Inferior parietal cortex (tissue), 1 donor: ENCODE measurements at regions not wholly inside any gene's neighbourhood (a gene's known extent, or its start where the extent isn't known, plus 50 kb on each side); places are given as distances from the start of the nearest gene placed in this dataset.

Source experiments
- DNase-seq: peaks from one replicate; pipeline ENCODE4 v3.0.0-alpha.2; 2016; ENCODE audit errors: extremely low spot score

DNA sequence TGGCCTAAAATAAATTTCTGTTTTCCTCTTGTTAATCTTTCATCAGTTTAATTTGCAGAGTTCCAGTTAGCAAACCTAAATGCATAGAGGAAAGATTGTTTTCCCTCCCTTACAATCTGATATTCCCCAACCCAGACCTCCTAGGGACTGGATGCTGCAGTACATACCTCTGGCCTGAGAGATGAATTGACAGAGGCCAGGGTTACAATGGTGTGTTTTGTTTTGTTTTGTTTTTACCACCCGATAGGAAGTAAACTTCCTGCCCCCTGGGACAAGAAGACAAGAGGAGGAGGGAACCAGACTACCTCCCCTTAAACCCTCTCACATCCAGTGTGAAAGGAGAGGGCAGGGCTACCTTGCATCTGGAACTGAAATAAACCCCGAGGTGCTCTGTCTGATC lies 319.0 kb downstream of the LRFN2 start:
- DNase-seq, result no peak

DNA sequence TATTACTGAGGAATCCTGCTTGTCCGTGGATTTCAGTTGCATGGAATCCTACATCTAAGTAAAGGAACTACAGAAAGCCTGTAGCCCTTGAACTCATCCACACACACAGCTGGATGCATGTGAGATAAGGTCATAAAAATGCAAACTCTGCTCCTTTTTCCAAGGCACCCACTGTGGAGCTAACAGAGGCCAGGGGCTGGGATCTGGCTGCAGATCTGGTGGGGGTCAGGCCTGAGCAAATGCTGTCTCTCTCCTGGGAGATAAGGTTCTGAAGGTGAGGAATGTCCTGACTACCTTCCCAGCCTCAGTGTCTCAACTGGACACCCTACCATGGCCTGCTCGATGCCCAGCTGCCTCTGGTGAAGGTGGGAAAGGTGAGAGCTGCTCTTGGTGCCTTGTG lies 321.5 kb downstream of the LRFN2 start:
- DNase-seq, result no peak

DNA sequence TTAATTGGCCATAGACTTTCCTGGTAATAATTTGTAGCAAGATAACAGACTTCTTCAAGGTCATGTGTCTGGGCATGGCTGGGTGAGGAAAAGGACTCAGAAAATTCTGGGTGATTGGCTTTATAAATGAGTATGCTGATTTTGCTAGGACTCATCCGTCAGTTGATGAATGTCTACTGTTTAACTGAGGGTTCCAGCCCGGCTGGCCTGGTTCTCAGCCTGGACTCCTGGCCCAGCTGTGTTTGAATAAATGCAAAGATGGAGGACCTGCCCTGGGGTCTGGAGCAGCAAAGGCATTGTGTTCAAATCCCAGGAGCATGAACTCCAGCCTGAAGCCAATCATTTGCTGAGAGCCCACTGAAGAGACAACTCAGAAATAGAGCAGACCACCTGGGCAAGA lies 323.2 kb downstream of the LRFN2 start:
- no peak for DNase-seq

DNA sequence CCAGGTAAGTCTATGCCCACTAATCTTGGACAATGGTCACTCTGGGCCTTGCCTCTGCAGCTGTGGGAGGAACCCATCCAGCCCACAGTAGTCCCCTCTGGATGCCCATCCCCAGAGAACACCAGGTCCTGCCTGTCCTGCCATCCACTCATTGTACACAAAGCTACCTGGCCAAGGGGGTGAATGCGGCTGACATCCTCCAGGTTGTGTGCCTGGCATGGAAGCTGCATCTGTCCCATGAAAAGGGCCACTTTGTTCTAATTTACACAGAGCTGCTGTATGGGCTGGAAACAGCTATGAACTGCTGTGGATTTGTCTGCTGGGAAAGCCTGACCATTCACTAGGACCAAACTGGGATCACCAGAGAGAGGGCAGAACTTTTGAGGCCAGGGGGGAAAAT lies 324.8 kb downstream of the LRFN2 start:
- DNase-seq, result no peak

DNA sequence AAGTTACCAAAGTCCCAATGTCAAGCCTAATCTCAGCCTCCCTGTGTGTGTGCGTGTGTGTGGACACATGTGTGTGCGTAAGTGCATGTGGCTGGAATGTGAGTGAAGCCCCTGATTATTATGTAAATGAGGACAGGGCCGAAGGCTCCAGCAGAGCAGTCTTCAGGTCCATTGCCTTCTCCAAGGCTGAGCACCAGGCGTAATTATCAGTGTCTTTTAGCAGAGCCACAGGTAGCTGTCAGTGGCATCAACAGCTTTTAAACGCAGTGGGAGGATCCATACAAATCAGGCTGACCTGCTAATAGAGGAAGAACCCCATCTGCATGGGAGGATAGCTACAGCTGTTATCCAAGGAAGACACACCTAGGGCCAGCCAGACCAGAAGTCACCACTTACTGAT lies 324.3 kb upstream of the MOCS1 start:
- no peak for DNase-seq

DNA sequence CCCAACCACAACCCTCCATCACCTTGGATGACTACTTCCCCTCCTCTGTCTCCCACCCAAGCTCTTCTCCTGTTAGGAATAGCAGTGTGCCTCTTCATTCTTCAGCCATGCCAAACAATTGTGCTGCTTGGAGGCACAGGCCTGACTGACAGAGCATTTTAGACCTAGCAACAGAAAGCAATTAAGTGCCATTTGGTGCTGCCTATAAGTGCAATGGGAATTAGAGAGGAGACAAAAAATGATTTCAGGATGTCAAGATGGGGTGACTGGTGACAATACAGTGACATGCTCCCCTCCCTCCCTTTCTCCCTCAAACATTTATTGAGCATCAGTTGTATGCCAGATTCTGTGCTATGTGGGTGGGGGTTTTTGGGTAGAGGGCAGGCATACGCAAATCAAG lies 322.6 kb upstream of the MOCS1 start:
- DNase-seq, result no peak

DNA sequence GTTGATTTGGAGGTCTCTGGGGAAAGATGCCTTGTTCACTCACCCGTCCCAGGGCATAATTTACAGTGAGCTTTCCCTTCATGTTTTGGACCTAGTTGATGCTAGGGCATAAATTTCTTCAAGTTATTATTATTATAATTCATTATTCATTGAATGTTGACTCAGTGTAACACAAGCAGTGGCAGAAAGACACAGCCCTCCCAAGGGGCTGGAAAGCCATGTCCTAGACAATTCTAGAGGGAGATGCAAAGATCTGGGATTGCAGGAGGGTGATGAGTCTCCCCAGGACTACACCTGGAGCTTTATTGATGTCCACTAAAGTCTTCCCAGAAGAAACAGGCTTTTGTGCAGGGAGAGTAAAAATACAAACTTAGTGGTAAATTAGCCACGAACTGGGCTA lies 322.0 kb upstream of the MOCS1 start:
- DNase-seq, result no peak

DNA sequence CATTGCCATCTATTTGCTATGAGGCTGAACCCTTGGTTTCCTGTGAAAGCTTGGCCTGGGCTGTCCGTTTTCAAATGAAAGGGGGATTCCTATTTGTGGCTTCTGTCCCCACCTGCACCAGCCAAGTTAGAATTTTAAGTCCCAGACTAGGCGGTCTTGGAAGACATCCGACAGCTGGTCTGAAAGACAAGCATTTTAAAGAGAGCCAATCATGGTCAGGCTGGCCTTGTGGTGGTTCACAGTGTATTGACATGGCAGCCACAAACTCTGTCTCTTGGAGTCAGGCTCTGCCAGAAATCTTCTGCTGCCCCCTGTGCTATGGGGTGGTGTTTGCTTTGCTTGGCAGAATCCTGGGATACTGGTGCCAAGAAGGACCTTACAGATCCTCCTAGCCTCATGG lies 319.2 kb upstream of the MOCS1 start:
- no peak for DNase-seq

DNA sequence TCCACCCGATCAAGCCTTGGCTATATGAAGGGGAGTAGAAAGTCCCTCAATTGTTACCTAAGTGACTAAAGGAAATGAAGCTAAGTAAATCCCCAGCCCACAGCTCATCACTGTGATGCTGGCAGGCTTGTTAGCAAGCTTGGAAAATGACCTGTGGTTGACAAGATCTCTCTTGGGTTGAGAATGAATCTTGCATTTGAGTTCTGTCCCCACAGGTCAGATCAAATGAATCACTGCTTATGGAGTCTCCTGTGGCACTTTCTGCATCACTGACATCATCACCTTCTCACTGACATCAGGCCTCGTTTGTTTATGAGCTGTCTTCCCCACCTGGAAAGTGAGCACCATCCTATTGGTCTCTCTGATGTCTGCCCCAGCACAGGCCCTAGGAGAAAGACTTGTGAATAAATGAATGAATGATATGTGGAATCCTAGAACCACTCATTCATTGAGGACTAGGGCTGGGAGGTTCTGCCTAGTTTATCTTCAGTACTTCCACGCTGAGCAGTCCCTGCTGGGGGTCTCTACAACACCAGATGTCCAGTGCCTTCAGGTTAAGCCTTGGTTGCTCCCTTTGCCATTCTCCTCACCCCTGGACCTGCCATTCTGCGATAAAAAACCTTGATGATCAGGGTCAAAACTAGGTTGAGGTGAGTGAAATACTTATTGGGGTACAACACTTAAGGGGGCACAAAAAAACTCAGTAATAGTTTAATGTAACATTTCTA lies 318.4 kb upstream of the MOCS1 start:
- DNase-seq, result no peak

DNA sequence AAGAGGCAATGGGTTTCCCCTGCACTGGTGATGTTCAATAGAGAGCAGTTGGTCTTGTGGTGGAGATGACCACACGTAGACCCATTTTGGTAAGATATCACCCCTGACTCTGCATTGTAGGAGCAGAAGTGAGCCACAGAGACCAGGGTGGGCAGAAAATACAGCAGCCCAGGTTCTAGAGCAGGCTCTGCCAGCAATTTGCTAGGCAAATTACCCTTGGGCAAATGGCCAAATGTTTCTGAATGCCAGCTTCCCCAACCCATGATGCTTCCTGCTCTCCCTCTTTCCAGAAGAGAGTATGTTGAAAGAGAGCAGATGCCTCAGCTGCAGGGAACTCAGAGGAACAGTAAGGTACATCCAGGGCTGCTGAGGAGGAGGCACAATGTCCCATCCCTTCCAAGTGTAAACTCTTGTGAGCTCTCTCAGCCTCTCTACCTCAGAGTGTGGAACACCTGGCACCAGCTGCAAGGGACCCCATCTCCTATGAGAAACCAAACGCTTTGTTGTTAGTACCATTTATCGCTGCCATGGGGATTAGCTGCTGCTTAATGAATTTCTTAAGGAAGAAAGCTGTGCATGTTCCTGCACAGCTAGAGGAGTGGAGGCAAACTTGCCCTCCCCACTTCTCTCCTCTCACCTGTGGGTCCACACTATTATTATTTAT lies 317.5 kb upstream of the MOCS1 start:
- DNase-seq, result no peak

DNA sequence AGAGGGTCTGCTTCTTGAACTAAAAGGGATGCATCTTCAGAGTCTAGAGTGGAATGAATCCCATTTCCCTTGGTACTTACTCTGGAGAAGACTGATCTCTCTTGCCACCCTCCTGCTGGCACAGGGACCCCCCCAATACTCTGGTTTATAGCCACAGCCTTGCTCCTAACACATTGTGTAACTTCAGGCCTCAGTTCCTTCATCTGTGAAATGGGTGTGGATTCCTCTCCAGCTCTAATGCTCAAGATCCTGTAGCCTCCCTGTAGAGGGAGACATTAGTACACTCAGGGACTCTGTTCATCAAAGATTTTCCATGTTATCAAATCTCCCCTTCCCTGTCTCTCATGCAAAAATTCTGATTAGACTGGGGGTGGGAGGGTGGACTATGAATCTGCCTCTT lies 315.7 kb upstream of the MOCS1 start:
- DNase-seq, result no peak

DNA sequence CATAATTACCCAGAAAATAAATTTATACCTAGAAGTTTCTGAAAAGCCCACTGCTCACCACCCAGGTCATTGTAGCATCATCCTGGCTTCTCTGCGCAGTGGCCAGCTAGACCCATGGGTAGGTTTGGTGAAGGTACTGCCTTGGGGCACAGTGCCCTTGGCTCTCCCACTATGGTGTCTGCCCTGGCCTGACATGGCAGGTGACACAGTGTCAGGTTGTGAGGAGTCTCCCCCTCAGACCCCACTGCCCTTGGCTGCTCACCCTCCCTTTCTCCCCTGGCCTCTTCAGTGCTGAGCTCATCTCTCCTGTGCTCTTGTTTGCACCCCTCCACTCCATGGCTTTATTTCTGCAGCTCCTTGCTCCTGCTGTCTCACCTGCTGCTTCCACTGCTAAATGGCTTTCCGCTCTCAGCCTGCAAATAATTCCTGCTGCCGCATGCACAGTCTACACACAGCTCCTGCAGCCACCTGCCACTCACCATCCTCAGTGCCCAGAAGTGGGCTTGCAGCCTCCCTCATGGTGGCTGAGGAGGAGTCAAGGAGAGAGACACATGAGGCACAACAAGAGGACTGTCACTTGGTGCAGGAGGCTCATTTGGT lies 313.4 kb upstream of the MOCS1 start:
- no peak for DNase-seq

DNA sequence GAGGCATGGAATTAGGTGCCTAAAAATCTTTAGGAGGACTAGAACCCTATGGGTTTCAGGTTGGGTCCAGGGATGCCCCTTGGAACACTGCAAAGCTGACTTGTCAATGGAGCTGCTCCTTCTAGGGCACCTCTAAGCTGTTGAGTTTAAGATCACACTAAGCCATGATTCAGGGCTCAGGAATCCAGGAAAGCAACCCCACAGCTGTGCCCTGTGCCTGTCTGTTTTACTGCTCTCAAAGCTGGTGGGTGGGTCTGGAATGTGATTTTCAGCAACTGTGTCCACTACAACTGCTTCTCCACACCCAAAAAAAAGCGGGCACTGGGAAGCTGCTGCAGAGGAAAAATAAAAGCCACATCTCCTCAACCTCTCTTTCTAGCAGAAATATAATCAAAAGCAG lies 310.4 kb upstream of the MOCS1 start:
- no peak for DNase-seq

DNA sequence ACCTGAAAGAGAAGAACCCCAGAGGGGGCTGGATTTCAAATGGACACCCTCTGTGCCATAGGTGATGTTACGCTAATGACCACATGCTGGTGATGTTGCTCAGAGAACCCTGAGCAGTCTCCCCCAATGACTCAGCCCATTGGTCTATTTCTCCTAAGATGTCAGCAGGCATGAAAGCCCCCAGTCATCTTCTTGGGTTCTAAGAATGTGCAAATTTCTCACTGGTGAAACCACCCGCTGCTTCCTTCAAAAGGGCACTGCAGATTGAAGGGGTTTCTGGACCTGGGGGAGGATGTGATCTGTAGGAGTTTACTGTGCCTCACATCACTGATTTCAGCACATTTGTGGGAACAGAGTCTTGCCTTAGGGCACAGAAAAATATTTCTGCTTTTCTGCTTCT lies 298.4 kb upstream of the MOCS1 start:
- DNase-seq, result no peak

DNA sequence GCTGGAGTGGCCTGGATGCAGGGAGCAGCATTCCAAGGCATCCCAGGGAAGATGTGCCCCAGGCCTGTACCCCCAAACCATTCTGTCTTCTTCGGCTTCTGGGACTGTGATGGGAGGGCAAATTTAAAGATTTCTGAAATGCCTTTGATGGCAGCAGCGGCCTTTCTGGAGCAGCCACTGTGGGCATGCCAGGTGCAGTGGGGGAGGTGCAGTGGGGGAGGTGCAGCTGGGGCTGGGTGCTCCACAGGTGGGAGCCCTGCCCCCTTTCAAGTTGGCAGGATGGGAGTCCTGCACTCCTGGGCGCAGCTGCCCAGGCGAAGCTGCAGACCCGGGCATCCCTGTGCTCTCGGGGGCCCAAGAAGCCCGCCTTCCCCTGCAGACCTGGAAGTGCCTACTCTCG lies 293.5 kb upstream of the MOCS1 start:
- DNase-seq, result no peak

DNA sequence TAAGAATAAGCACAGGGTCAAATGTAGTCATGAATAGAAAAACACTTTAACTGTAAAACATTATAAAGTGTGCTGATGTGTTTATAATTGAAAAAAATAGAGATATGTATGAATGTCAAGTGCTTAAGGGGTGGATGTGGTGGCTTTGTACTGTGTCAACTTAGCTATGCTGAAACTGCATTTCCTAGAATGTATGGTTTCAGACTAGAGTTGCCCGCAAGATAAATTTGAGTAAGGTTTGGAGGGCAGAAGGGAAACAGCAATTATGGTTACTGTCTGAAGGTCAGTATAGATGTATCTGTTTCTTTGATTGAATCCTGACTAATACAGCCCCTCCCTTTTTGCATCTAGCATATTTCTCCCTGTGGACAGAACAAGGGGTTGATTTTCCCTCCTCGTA lies 288.1 kb upstream of the MOCS1 start:
- no peak for DNase-seq

DNA sequence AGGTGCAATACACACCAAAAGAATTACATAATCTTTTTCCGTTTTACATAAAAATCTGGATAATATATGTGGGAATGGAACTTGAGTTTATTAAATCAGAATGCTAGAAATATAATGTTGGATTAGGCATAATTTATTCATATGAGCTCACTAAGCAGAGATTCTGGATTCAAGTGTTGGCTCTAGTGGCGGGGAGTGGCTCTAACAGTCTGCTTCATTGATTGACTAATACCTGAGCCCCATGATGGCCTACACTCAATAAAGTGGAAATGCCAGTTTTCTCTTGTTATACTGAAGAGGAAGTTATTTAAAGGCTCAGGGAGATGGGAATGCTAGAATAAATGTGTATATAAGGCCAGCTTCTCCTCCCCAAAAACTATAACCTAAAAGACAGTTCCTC lies 285.5 kb upstream of the MOCS1 start:
- DNase-seq, result no peak

DNA sequence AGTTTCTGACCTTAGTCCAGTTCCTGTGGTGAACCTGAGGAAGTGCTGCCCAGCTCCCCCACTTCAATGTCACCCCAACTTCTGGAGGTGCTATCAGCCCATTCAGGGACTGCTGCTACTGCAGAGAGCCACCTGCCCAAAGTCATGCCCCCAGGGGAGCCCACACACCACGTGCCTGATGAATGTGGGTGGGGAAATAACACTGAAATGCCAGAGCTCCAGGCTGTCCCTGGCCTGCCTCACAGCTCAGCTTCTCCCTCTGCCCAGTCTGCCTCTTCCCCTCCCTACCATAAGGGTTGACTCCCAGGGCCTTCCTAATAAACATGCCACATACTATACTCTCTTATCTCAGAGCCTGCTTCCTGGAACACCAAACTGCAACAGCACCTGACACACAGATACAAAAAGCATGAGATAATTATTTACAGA lies 276.4 kb upstream of the MOCS1 start:
- DNase-seq, result no peak

DNA sequence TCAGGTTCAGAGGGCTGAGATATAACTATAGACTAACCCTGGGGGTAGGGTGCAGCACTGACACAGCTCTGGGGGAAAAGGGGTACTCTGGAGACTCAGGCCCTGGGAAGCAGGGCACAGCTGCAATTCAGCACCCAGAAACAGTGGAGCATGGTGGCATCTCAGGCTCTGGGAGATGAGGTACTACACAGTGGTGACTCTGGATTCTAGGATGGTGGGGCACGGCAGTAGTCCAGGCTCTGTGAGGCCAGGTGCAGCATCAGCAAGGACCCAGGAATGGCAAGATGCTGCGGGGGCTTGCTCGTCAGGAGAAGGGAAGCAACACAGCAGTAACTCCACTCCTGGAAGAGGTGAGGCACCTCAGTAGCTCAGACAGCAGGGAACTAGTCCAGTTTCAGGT lies 271.5 kb upstream of the MOCS1 start:
- no peak for DNase-seq

DNA sequence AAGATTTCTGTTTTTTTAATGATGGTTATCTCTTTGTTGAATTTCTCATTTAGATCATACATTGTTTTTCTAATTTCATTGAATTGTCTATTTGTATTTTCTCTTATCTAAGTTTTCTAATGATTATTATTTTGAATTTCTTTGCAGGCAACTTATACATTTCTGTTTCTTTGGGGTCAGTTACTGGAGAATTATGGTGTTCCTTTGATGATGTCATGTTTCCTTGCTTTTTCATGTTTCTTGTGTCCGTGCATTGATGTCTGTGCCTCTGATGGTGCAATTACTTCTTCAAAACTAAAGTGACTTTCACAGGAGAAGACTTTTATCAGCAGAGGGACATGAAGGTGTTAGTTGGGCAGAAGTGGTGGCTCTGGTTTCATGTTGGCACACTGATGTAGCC lies 270.7 kb upstream of the MOCS1 start:
- DNase-seq, result no peak

DNA sequence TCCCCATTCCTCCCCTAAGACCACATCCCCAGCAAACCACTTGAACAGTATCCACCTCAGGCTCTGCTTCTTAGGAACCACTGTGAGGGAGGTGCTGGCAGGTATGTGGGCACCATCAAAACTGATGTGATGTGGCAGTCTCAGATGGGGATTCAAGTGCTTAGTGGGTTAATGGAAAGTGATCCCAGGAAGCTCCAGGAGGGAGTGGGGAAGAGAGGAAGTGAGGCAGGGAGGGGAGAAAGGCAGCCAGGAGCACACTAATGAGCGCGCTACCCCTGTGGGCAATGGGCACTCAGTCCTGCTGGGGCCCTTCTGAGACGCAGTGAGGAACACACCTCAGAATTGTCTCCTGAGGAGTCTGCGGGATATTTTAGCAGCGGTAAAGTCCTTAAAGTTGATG lies 263.1 kb upstream of the MOCS1 start:
- DNase-seq, result no peak

DNA sequence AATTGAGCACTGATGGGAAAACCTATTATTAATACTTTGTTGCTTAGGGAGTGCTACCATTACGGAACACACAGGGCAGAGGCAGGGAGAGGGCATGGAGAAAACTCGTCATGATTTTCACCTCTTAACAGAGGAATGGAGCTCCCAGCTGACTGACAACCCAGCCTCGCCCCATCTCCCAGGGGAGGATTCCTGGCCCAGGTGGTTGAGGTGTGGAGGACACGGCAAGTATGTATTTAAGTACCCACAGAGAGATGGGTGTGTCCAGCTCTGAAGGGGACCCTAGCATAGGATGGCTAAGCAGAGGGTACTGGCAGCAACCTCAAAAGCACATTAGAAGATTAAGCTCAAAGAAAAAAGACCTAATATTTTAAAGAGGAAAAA lies 261.9 kb upstream of the MOCS1 start:
- DNase-seq, result no peak

DNA sequence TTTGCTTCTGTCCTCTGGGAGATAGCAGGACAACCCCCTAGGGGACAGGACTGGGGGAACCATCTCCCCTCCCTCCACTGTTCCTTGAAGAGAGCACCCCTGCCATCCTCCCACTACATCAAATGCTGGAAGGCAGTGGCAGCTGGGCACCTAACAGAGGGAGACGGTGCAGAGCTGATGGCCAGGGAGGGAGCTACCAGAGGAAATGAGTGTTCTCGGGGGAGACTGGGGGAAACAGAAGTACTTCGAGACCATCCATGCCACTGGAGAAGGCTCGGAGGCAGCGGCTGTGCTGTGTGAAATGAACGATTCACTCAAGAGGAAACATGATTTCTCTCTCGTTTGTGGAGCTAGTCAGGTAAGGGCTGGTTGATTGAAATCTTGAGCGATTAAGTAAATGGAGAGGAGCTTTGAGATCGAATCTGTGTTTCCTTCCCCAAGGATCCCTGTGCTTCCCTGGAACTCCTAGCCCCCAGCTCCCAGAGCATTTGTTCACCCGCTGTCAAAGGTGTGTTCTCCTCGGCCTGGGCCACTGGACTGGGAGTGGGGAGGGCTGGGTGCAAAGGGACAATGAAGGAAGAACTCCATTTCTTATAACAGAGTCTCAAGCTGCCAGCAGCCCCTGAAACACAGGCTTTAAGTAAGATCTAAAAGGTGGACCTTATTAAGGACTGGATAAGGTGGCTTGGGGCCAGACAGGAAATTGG lies 261.3 kb upstream of the MOCS1 start:
- no peak for DNase-seq
